Keratinocyte (primary cell): ENCODE measurements at regions not wholly inside any gene's neighbourhood (a gene's known extent, or its start where the extent isn't known, plus 50 kb on each side); places are given as distances from the start of the nearest gene placed in this dataset.

Experiments
- DNase-seq: peaks from one replicate; pipeline ENCODE4 v3.0.0-alpha.2; 2011; ENCODE audit warnings: low read depth, missing footprints, low spot score
- FAIRE-seq: peaks from 2 replicates; lab custom pipeline; 2011; peaks lifted over from hg19 to GRCh38; lab: Jason Lieb, UNC
- H2AFZ ChIP-seq: 2 replicates; pipeline ENCODE4 v1.6.0; 2012; ENCODE audit warnings: low read length, control low read depth, inconsistent platforms; ENCODE audit not compliant: control insufficient read depth
- H3K27ac ChIP-seq: 2 replicates; pipeline ENCODE4 v1.5.1; 2011; ENCODE audit warnings: low read length; ENCODE audit not compliant: control insufficient read depth, insufficient read depth
- H3K27me3 ChIP-seq: 3 replicates; pipeline ENCODE4 v1.6.0; 2011; ENCODE audit warnings: low read length; ENCODE audit not compliant: control insufficient read depth, insufficient read depth; ENCODE audit errors: extremely low read depth
- H3K36me3 ChIP-seq, 2 experiments: 2 replicates in 1 of 2; 3 replicates in 1 of 2; pipeline ENCODE4 v1.5.1; 2011; ENCODE audit warnings: low read length in 2 of 2, mild to moderate bottlenecking in 1 of 2; ENCODE audit not compliant: control insufficient read depth in 2 of 2, insufficient read depth in 2 of 2; ENCODE audit errors: extremely low read depth in 1 of 2
- H3K4me1 ChIP-seq: 3 replicates; pipeline ENCODE4 v1.5.1; 2011; ENCODE audit warnings: low read length; ENCODE audit not compliant: control insufficient read depth, insufficient read depth; ENCODE audit errors: extremely low read depth
- H3K4me2 ChIP-seq: 3 replicates; pipeline ENCODE4 v1.6.0; 2011; ENCODE audit warnings: low read depth, low read length; ENCODE audit not compliant: control insufficient read depth, insufficient read depth; ENCODE audit errors: extremely low read depth
- H3K4me3 ChIP-seq, 3 experiments: fragments of 200-600 bp in 1 of 3; sonication (generic) in 1 of 3; 2 replicates in 2 of 3; 3 replicates in 1 of 3; pipeline ENCODE4 v1.5.1; 2011 to 2016; ENCODE audit warnings: low read length in 3 of 3, mild to moderate bottlenecking in 3 of 3, control low read depth in 2 of 3, inconsistent platforms in 1 of 3, low read depth in 1 of 3, mixed read lengths in 1 of 3, mixed run types in 1 of 3, moderate library complexity in 1 of 3; ENCODE audit not compliant: control insufficient read depth in 2 of 3, insufficient read depth in 2 of 3; ENCODE audit errors: extremely low read depth in 1 of 3
- H3K79me2 ChIP-seq: 2 replicates; pipeline ENCODE4 v1.6.0; 2012; ENCODE audit warnings: low read length; ENCODE audit not compliant: control insufficient read depth, insufficient read depth
- H3K9ac ChIP-seq: 3 replicates; pipeline ENCODE4 v1.6.0; 2011; ENCODE audit warnings: low read length; ENCODE audit not compliant: control insufficient read depth, insufficient read depth; ENCODE audit errors: extremely low read depth
- H3K9me1 ChIP-seq: 3 replicates; pipeline ENCODE4 v1.6.0; 2011; ENCODE audit warnings: low read length; ENCODE audit not compliant: control insufficient read depth, insufficient read depth; ENCODE audit errors: extremely low read depth
- H3K9me3 ChIP-seq: 2 replicates; pipeline ENCODE4 v1.5.1; 2012; ENCODE audit warnings: low read depth, low read length; ENCODE audit not compliant: control insufficient read depth
- H4K20me1 ChIP-seq: 3 replicates; pipeline ENCODE4 v1.6.0; 2011; ENCODE audit warnings: low read length; ENCODE audit not compliant: control insufficient read depth, insufficient read depth; ENCODE audit errors: extremely low read depth
- CTCF ChIP-seq, 3 experiments: IDR thresholded peaks in 1 of 3; conservative IDR thresholded peaks in 1 of 3; optimal IDR thresholded peaks in 1 of 3; 2 replicates in 2 of 3; 3 replicates in 1 of 3; pipeline versions ENCODE3 to v1.5.1; 2011; ENCODE audit warnings: low read length in 3 of 3, mild to moderate bottlenecking in 3 of 3, moderate library complexity in 2 of 3, control low read depth in 1 of 3, inconsistent platforms in 1 of 3; ENCODE audit not compliant: insufficient read depth in 2 of 3; ENCODE audit errors: extremely low read depth in 1 of 3
- EZH2 ChIP-seq: IDR thresholded peaks from one replicate; pipeline ENCODE4 v1.6.1; 2012; ENCODE audit warnings: inconsistent platforms, mild to moderate bottlenecking, low read length, moderate library complexity
- dilution Hi-C: fragments of 300-500 bp; cut with MboI; formaldehyde crosslinking; loops from one replicate; pipeline ENCODE4 v1.7.0; 2020; ENCODE audit warnings: low sequenced_read_pairs; ENCODE audit not compliant: extremely low pct_ligation_motif_present

GRCh38 chr21:16552880-16553279 is 823.1 kb downstream of the USP25 start:
- H3K9ac ChIP-seq: no peak overlapping the region
- no peaks in the 10 kb centered on the region for H3K9me3 ChIP-seq
- no peaks in the 10 kb centered on the region for H3K4me1 ChIP-seq
- no peaks in the 10 kb centered on the region for H4K20me1 ChIP-seq
- no peaks in the 10 kb centered on the region for H3K9me1 ChIP-seq
- no peak for DNase-seq
- no peaks in the 10 kb centered on the region for H3K36me3 ChIP-seq
- H3K79me2 ChIP-seq: no peaks in the 10 kb centered on the region
- no peak overlapping the region for H3K4me3 ChIP-seq
- H3K27ac ChIP-seq: no peak overlapping the region
- H2AFZ ChIP-seq: no peak overlapping the region
- TF ChIP-seq CTCF (optimal IDR thresholded peaks at IDR 0.05 in 1 of 3, IDR thresholded peaks at IDR 0.05 in 1 of 3, conservative IDR thresholded peaks at IDR 0.05 in 1 of 3; ENCODE audit: extremely low read depth in 1 of 3, insufficient read depth in 2 of 3, low read length in 3 of 3) (no peak), EZH2 (no peak)
- H3K27me3 ChIP-seq: no peaks in the 10 kb centered on the region
- no peak for FAIRE-seq
- dilution Hi-C loops: no loop called here
- no peak overlapping the region for H3K4me2 ChIP-seq

DNA sequence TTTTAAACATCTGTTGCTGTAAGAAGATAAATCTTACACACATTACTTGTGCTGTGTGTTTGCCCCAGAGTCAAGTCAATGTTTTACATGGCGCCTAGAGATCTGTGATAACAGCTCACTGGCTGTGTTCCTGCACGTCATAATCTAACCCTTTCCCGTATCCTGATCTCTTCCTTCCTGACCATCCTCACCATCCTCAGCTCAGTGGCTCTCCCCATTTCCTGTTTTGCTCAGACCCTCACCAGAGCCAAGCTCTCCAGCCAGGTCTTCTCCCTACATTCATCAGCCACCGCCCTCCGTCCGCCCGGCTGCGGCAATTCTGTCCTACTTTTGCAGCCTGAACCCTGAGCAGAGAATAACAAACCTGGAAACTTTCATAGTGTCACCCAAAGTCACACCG is 824.7 kb downstream of the USP25 start:
- no peaks in the 10 kb centered on the region for H3K9me3 ChIP-seq
- H3K9ac ChIP-seq: no peak overlapping the region
- no peak overlapping the region for H3K4me2 ChIP-seq
- H4K20me1 ChIP-seq: no peaks in the 10 kb centered on the region
- H3K27ac ChIP-seq: no peak overlapping the region
- dilution Hi-C loops: no loop called here
- no peaks in the 10 kb centered on the region for H3K79me2 ChIP-seq
- DNase-seq (no peak), FAIRE-seq (no peak)
- no peaks in the 10 kb centered on the region for H3K27me3 ChIP-seq
- H2AFZ ChIP-seq: no peak overlapping the region
- no peak overlapping the region for H3K4me3 ChIP-seq
- TF ChIP-seq CTCF (optimal IDR thresholded peaks at IDR 0.05 in 1 of 3, IDR thresholded peaks at IDR 0.05 in 1 of 3, conservative IDR thresholded peaks at IDR 0.05 in 1 of 3; ENCODE audit: extremely low read depth in 1 of 3, insufficient read depth in 2 of 3, low read length in 3 of 3) (no peak), EZH2 (no peak)
- no peaks in the 10 kb centered on the region for H3K4me1 ChIP-seq
- H3K36me3 ChIP-seq: no peaks in the 10 kb centered on the region
- H3K9me1 ChIP-seq: no peaks in the 10 kb centered on the region
